ENCODE measurements at regions not wholly inside any gene's neighbourhood (a gene's known extent, or its start where the extent isn't known, plus 50 kb on each side); places are given as distances from the start of the nearest gene placed in this dataset.

DNA sequence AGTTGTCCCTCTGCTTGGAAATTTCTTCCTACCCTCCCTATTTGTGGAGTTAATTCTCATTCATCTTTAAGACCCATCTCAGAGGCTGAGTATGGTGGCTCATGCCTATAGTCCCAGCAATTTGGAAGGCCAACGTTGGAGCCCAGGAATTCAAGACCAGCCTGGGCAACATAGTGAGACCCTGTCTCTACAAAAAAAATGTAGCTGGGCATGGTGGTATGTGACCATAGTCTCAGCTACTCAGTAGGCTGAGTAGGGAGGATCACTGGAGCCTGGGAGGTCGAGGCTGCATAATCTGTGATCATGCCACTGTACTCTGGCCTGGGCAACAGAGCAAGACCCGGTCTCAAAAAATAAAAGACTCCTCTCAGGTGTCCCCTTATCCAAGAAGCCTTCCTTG, 125.1 kb downstream of the SUDS3 start:
- DNase-seq (no peak), FAIRE-seq (no peak)
- H3K27me3 ChIP-seq (ENCODE audit: control insufficient read depth in 3 of 3, insufficient read depth in 3 of 3, low read length in 3 of 3) = no peaks in the 10 kb centered on the region
- peaks cover 0 to 3% of the 10 kb centered on the region in 2 donors for H3K9me3 ChIP-seq (ENCODE audit: control insufficient read depth in 2 of 2, insufficient read depth in 1 of 2, low read depth in 1 of 2, low read length in 1 of 2)
- H3K4me1 ChIP-seq (ENCODE audit: control insufficient read depth in 3 of 3, insufficient read depth in 2 of 3, low read depth in 1 of 3, low read length in 2 of 3) = no peaks in the 10 kb centered on the region
- H3K27ac ChIP-seq (ENCODE audit: low read depth in 1 of 3, low read length in 2 of 3) = no peak overlapping the region
- no peak overlapping the region for H3K4me3 ChIP-seq (ENCODE audit: low read depth in 1 of 3, low read length in 3 of 3)
- 51 to 60% (median 60%) methylated on average over 3 of the region's 3 CpGs for WGBS, 3 donors
- H3K36me3 ChIP-seq (ENCODE audit: control insufficient read depth in 3 of 3, insufficient read depth in 2 of 3, low read depth in 1 of 3, low read length in 3 of 3) = no peaks in the 10 kb centered on the region

DNA sequence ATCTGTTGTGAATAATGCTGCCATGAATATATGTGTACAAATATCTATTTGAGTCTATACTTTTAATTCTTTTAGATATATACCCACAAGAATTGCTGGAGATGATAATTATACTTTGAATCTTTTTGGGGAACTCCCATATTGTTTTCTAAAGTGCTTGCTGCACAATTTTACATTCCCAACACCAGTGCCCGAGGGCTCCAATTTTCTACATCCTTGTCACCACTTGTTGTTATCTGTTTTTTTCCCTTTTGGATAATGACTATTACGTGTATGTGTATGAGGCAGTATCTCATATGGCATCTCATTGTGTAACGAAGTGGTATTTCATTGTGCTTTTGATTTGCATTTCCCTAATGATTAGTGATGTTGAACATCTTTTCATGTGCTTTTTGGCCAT, 127.1 kb downstream of the SUDS3 start:
- no peak for FAIRE-seq
- no peaks in the 10 kb centered on the region for H3K36me3 ChIP-seq (ENCODE audit: control insufficient read depth in 3 of 3, insufficient read depth in 2 of 3, low read depth in 1 of 3, low read length in 3 of 3)
- H3K9me3 ChIP-seq (ENCODE audit: control insufficient read depth in 2 of 2, insufficient read depth in 1 of 2, low read depth in 1 of 2, low read length in 1 of 2) = peaks cover 0 to 3% of the 10 kb centered on the region in 2 donors
- 68 to 89% (median 86%) methylated on average over 3 of the region's 3 CpGs for WGBS, 3 donors
- H3K27me3 ChIP-seq (ENCODE audit: control insufficient read depth in 3 of 3, insufficient read depth in 3 of 3, low read length in 3 of 3) = no peaks in the 10 kb centered on the region
- no peak overlapping the region for H3K27ac ChIP-seq (ENCODE audit: low read depth in 1 of 3, low read length in 2 of 3)
- H3K4me1 ChIP-seq (ENCODE audit: control insufficient read depth in 3 of 3, insufficient read depth in 2 of 3, low read depth in 1 of 3, low read length in 2 of 3) = no peaks in the 10 kb centered on the region
- no peak for DNase-seq
- no peak overlapping the region for H3K4me3 ChIP-seq (ENCODE audit: low read depth in 1 of 3, low read length in 3 of 3)

DNA sequence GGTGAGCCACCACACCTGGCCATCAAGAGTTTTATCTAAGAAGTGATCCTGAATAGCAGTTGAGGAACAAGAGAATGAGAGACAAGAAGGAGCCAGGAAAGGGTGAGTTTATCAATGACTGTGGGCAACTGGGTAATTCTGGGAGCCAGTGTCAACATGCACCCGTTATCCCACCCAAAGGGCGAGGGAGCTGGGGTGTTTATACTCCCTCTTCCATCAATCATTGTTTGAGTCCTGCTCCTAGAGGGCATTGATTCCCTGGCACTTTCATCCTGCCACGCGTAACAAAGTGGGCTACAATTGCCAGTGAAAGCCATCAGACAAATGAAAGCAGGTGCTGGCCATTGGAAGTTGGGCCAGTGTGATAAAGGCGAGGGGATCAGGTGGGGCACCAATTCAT, 136.3 kb downstream of the SUDS3 start:
- WGBS, 3 donors = 75 to 81% (median 76%) methylated on average over 5 of the region's 5 CpGs
- DNase-seq (no peak), FAIRE-seq (no peak)
- H3K4me3 ChIP-seq (ENCODE audit: low read depth in 1 of 3, low read length in 3 of 3) = no peak overlapping the region
- H3K36me3 ChIP-seq (ENCODE audit: control insufficient read depth in 3 of 3, insufficient read depth in 2 of 3, low read depth in 1 of 3, low read length in 3 of 3) = no peaks in the 10 kb centered on the region
- no peaks in the 10 kb centered on the region for H3K9me3 ChIP-seq (ENCODE audit: control insufficient read depth in 2 of 2, insufficient read depth in 1 of 2, low read depth in 1 of 2, low read length in 1 of 2)
- no peaks in the 10 kb centered on the region for H3K27me3 ChIP-seq (ENCODE audit: control insufficient read depth in 3 of 3, insufficient read depth in 3 of 3, low read length in 3 of 3)
- H3K27ac ChIP-seq (ENCODE audit: low read depth in 1 of 3, low read length in 2 of 3) = no peak overlapping the region
- H3K4me1 ChIP-seq (ENCODE audit: control insufficient read depth in 3 of 3, insufficient read depth in 2 of 3, low read depth in 1 of 3, low read length in 2 of 3) = no peaks in the 10 kb centered on the region

DNA sequence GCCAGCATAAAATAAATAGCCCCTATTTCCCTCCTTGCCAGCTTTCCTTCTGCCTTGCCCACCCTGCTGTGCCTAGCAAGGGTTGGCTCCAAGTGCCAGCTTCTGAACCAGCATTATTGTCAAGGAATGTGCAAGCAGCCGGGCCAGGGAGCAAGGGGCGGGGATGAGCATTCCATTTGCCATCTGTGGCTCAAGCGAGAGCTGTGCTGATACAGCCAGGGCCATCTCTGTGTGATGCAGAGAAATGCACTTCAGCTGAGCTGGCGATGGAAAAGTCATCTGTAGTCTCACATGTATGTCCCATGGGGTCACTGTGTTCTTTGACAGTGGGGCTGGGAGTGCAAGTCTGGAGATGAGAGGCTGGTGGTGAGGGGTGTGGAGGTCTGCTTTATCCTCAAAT, 137.3 kb downstream of the SUDS3 start:
- 54 to 69% (median 60%) methylated on average over 4 of the region's 4 CpGs for WGBS, 3 donors
- no peaks in the 10 kb centered on the region for H3K36me3 ChIP-seq (ENCODE audit: control insufficient read depth in 3 of 3, insufficient read depth in 2 of 3, low read depth in 1 of 3, low read length in 3 of 3)
- H3K27ac ChIP-seq (ENCODE audit: low read depth in 1 of 3, low read length in 2 of 3) = no peak overlapping the region
- no peaks in the 10 kb centered on the region for H3K27me3 ChIP-seq (ENCODE audit: control insufficient read depth in 3 of 3, insufficient read depth in 3 of 3, low read length in 3 of 3)
- H3K9me3 ChIP-seq (ENCODE audit: control insufficient read depth in 2 of 2, insufficient read depth in 1 of 2, low read depth in 1 of 2, low read length in 1 of 2) = no peaks in the 10 kb centered on the region
- FAIRE-seq (no peak), DNase-seq (no peak)
- no peaks in the 10 kb centered on the region for H3K4me1 ChIP-seq (ENCODE audit: control insufficient read depth in 3 of 3, insufficient read depth in 2 of 3, low read depth in 1 of 3, low read length in 2 of 3)
- no peak overlapping the region for H3K4me3 ChIP-seq (ENCODE audit: low read depth in 1 of 3, low read length in 3 of 3)

DNA sequence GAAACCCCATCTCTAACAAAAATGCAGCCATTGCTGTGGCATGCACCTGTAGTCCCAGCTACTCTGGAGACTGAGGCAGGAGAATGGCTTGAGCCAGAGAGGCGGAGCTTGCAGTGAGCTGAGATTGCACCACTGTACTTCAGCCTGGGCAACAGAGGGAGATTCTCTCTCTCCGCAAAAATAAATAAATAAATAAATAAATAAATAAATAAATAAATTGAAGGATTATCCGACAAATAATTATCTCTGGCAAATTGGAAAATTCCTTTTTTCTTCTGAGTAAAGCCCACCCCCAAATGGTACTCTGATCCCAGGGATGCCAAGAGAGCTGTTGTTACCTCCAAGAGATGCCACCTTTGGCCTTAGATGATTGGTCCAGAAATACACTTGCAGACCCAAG, 137.9 kb downstream of the SUDS3 start:
- 90 to 96% (median 95%) methylated on average over 3 of the region's 3 CpGs for WGBS, 3 donors
- FAIRE-seq = no peak

DNA sequence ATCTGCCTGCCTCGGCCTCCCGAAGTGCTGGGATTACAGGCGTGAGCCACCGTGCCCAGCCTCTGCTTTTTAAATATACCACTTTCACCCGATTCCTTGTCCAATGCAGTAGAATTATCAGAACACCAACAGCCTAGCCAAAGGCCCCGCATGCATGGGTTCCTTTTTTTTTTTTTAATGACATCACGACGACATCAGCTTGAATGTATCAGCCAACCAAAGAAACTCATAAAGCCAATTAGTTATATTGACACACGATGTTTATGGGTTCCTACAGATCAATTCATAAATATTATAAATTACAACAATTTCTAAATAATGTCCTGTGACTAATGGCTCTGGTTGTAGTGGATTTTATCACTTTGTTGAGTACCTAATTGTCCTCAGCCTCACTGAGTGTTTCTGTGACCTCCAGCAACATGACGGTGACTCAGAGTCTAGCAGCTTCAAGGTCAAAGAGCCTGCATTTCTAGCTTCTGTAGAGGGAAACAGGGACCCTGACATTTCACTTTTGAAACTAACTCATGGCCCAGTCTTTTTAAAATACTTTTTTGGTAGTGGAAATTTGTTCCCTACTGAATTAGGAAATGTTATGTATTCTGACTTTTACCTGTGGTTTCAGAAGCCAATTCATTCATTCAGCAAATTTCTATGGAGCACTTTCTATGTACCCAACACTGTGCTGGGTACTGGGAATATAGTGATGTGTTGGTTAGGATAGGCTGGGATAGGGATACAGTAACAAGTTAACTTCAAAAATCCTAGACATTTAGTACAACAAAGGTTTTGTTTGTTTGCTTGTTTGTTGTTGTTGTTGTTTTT, 144.1 kb downstream of the SUDS3 start:
- H3K4me1 ChIP-seq (ENCODE audit: control insufficient read depth in 3 of 3, insufficient read depth in 2 of 3, low read depth in 1 of 3, low read length in 2 of 3) = no peaks in the 10 kb centered on the region
- H3K9me3 ChIP-seq (ENCODE audit: control insufficient read depth in 2 of 2, insufficient read depth in 1 of 2, low read depth in 1 of 2, low read length in 1 of 2) = no peaks in the 10 kb centered on the region
- FAIRE-seq (no peak), DNase-seq (no peak)
- no peak overlapping the region for H3K27ac ChIP-seq (ENCODE audit: low read depth in 1 of 3, low read length in 2 of 3)
- 77 to 84% (median 81%) methylated on average over 10 of the region's 10 CpGs for WGBS, 3 donors
- H3K36me3 ChIP-seq (ENCODE audit: control insufficient read depth in 3 of 3, insufficient read depth in 2 of 3, low read depth in 1 of 3, low read length in 3 of 3) = no peaks in the 10 kb centered on the region
- no peak overlapping the region for H3K4me3 ChIP-seq (ENCODE audit: low read depth in 1 of 3, low read length in 3 of 3)
- peaks cover 0 to 3% (median 0%) of the 10 kb centered on the region in 3 donors for H3K27me3 ChIP-seq (ENCODE audit: control insufficient read depth in 3 of 3, insufficient read depth in 3 of 3, low read length in 3 of 3)

More for the DNA sequence above, 137.9 kb downstream of the SUDS3 start:
- no peaks in the 10 kb centered on the region for H3K9me3 ChIP-seq (ENCODE audit: control insufficient read depth in 2 of 2, insufficient read depth in 1 of 2, low read depth in 1 of 2, low read length in 1 of 2)
- H3K4me3 ChIP-seq (ENCODE audit: low read depth in 1 of 3, low read length in 3 of 3) = no peak overlapping the region
- no peaks in the 10 kb centered on the region for H3K36me3 ChIP-seq (ENCODE audit: control insufficient read depth in 3 of 3, insufficient read depth in 2 of 3, low read depth in 1 of 3, low read length in 3 of 3)
- no peak overlapping the region for H3K27ac ChIP-seq (ENCODE audit: low read depth in 1 of 3, low read length in 2 of 3)
- H3K27me3 ChIP-seq (ENCODE audit: control insufficient read depth in 3 of 3, insufficient read depth in 3 of 3, low read length in 3 of 3) = no peaks in the 10 kb centered on the region
- no peaks in the 10 kb centered on the region for H3K4me1 ChIP-seq (ENCODE audit: control insufficient read depth in 3 of 3, insufficient read depth in 2 of 3, low read depth in 1 of 3, low read length in 2 of 3)
- DNase-seq = no peak

DNA sequence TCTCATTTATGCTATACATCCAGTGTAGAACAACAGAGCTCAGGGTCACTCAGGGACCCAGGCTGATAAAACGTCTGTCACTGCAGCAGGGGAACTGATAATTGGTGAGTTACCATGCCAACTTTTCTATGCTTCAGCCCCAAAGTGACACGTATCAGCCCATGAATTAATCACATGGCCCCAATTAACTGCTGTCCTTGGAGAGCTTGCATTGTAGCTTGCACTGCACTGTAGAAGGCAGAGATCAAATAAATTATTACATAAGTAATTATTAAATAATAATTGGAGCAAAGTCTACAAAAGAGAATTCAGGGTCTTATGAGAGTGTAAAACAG, 144.6 kb downstream of the SUDS3 start:
- no peak for FAIRE-seq

DNA sequence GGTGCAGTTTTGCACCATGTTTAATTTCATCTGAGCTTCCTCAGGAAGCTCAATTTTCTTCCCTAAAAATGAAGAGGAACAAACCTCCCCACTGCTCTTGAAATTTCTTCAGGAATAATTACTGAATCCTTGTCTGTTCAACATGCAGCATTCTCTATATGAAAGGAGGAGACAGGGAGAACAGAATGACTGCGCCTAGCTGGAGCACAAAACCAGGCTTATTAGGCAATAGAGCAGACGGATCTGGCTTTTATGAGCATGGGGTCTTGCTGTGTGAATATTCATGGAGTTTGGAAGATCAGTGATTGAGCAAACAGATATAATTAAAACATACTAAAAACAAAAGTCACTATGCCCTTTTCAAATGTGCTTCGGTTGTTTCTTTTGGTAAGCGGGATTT, 148.1 kb downstream of the SUDS3 start:
- H3K9me3 ChIP-seq (ENCODE audit: control insufficient read depth in 2 of 2, insufficient read depth in 1 of 2, low read depth in 1 of 2, low read length in 1 of 2) = no peaks in the 10 kb centered on the region
- no peak overlapping the region for H3K27ac ChIP-seq (ENCODE audit: low read depth in 1 of 3, low read length in 2 of 3)
- no peak for DNase-seq
- H3K4me1 ChIP-seq (ENCODE audit: control insufficient read depth in 3 of 3, insufficient read depth in 2 of 3, low read depth in 1 of 3, low read length in 2 of 3) = no peaks in the 10 kb centered on the region
- H3K4me3 ChIP-seq (ENCODE audit: low read depth in 1 of 3, low read length in 3 of 3) = no peak overlapping the region
- 88 to 90% (median 89%) methylated on average over 4 of the region's 4 CpGs for WGBS, 3 donors
- FAIRE-seq = no peak
- no peaks in the 10 kb centered on the region for H3K36me3 ChIP-seq (ENCODE audit: control insufficient read depth in 3 of 3, insufficient read depth in 2 of 3, low read depth in 1 of 3, low read length in 3 of 3)
- H3K27me3 ChIP-seq (ENCODE audit: control insufficient read depth in 3 of 3, insufficient read depth in 3 of 3, low read length in 3 of 3) = peaks cover 0 to 3% (median 0%) of the 10 kb centered on the region in 3 donors

More for the DNA sequence above, 144.6 kb downstream of the SUDS3 start:
- no peak overlapping the region for H3K4me3 ChIP-seq (ENCODE audit: low read depth in 1 of 3, low read length in 3 of 3)
- no peaks in the 10 kb centered on the region for H3K36me3 ChIP-seq (ENCODE audit: control insufficient read depth in 3 of 3, insufficient read depth in 2 of 3, low read depth in 1 of 3, low read length in 3 of 3)
- DNase-seq = no peak
- peaks cover 0 to 3% (median 0%) of the 10 kb centered on the region in 3 donors for H3K27me3 ChIP-seq (ENCODE audit: control insufficient read depth in 3 of 3, insufficient read depth in 3 of 3, low read length in 3 of 3)
- no peaks in the 10 kb centered on the region for H3K4me1 ChIP-seq (ENCODE audit: control insufficient read depth in 3 of 3, insufficient read depth in 2 of 3, low read depth in 1 of 3, low read length in 2 of 3)
- H3K27ac ChIP-seq (ENCODE audit: low read depth in 1 of 3, low read length in 2 of 3) = no peak overlapping the region
- 12 to 44% (median 41%) methylated on average over 2 of the region's 2 CpGs for WGBS, 3 donors
- H3K9me3 ChIP-seq (ENCODE audit: control insufficient read depth in 2 of 2, insufficient read depth in 1 of 2, low read depth in 1 of 2, low read length in 1 of 2) = no peaks in the 10 kb centered on the region

DNA sequence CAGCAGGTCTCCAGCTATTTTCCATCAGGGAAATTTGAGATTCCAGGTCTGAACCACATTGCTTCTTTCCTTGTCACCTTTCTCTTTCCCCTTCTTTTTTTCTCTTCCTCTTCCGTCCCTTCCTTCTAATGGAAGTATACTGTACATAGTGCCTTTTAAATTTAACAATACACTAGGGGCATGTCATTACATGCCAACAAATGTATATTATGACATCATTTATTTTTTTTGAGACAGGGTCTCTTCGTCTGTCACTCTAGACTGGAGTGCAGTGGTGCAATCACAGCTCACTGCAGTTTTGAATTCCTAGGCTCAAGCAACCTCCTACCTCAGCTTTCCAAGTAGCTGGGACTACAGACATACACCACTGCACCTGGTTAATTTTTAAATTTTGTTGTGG, 148.9 kb downstream of the SUDS3 start:
- no peak for DNase-seq
- H3K27ac ChIP-seq (ENCODE audit: low read depth in 1 of 3, low read length in 2 of 3) = no peak overlapping the region
- 60 to 66% (median 63%) methylated on average over 2 of the region's 2 CpGs for WGBS, 3 donors

More for the DNA sequence above, 148.9 kb downstream of the SUDS3 start:
- no peak for FAIRE-seq
- H3K9me3 ChIP-seq (ENCODE audit: control insufficient read depth in 2 of 2, insufficient read depth in 1 of 2, low read depth in 1 of 2, low read length in 1 of 2) = no peaks in the 10 kb centered on the region
- no peaks in the 10 kb centered on the region for H3K4me1 ChIP-seq (ENCODE audit: control insufficient read depth in 3 of 3, insufficient read depth in 2 of 3, low read depth in 1 of 3, low read length in 2 of 3)
- H3K36me3 ChIP-seq (ENCODE audit: control insufficient read depth in 3 of 3, insufficient read depth in 2 of 3, low read depth in 1 of 3, low read length in 3 of 3) = no peaks in the 10 kb centered on the region
- H3K27me3 ChIP-seq (ENCODE audit: control insufficient read depth in 3 of 3, insufficient read depth in 3 of 3, low read length in 3 of 3) = peaks cover 0 to 3% (median 0%) of the 10 kb centered on the region in 3 donors
- no peak overlapping the region for H3K4me3 ChIP-seq (ENCODE audit: low read depth in 1 of 3, low read length in 3 of 3)
